BLaER1 (cell line): ENCODE measurements at regions not wholly inside any gene's neighbourhood (a gene's known extent, or its start where the extent isn't known, plus 50 kb on each side); places are given as distances from the start of the nearest gene placed in this dataset.

Source experiments
- H3K27ac ChIP-seq: shearing (Covaris generic); formaldehyde crosslinking; 2 replicates; pipeline ENCODE4 v1.8.1; 2022
- H3K27me3 ChIP-seq: shearing (Covaris generic); formaldehyde crosslinking; 2 replicates; pipeline ENCODE4 v1.8.1; 2022
- H3K36me3 ChIP-seq: shearing (Covaris generic); formaldehyde crosslinking; 2 replicates; pipeline ENCODE4 v1.8.1; 2022
- H3K4me1 ChIP-seq: shearing (Covaris generic); formaldehyde crosslinking; 2 replicates; pipeline ENCODE4 v1.8.1; 2022
- H3K4me2 ChIP-seq: shearing (Covaris generic); formaldehyde crosslinking; 2 replicates; pipeline ENCODE4 v1.8.1; 2022
- H3K4me3 ChIP-seq: shearing (Covaris generic); formaldehyde crosslinking; 2 replicates; pipeline ENCODE4 v1.8.1; 2022
- H3K9ac ChIP-seq: shearing (Covaris generic); formaldehyde crosslinking; 2 replicates; pipeline ENCODE4 v1.8.1; 2022
- H3K9me3 ChIP-seq: shearing (Covaris generic); formaldehyde crosslinking; 2 replicates; pipeline ENCODE4 v1.8.1; 2022
- H4K20me1 ChIP-seq: shearing (Covaris generic); formaldehyde crosslinking; 2 replicates; pipeline ENCODE4 v1.8.1; 2022
- Cebpa-rat ChIP-seq: shearing (Covaris generic); IDR thresholded peaks from 2 replicates; pipeline ENCODE4 v1.8.1; 2022

- Histone ChIP-seq H3K27me3 (no peaks in the 10 kb centered on the region), H3K9me3 (no peaks in the 10 kb centered on the region), H3K36me3 (no peaks in the 10 kb centered on the region), H3K9ac (no peak overlapping the region), H4K20me1 (no peaks in the 10 kb centered on the region), H3K4me3 (no peak overlapping the region), H3K4me1 (peaks cover 15% of the 10 kb centered on the region), H3K4me2 (no peak overlapping the region), H3K27ac (no peak overlapping the region)
- TF ChIP-seq Cebpa-rat = no peak
These were observed 409.3 kb upstream of the MMADHC start for GRCh38 chr2:149996901-149997300.

- no peaks in the 10 kb centered on the region for H3K27me3 ChIP-seq
- peaks cover 16% of the 10 kb centered on the region for H3K4me1 ChIP-seq
- no peak overlapping the region for H3K27ac ChIP-seq
- H3K4me2 ChIP-seq = no peak overlapping the region
- TF ChIP-seq Cebpa-rat = no peak
- H3K9ac ChIP-seq = no peak overlapping the region
- no peak overlapping the region for H3K4me3 ChIP-seq
- H4K20me1 ChIP-seq = no peaks in the 10 kb centered on the region
- no peaks in the 10 kb centered on the region for H3K9me3 ChIP-seq
- no peaks in the 10 kb centered on the region for H3K36me3 ChIP-seq
These were observed 406.6 kb upstream of the MMADHC start for GRCh38 chr2:149994057-149994728.

GRCh38 chr2:149993316-149993715, 405.7 kb upstream of the MMADHC start:
- no peak for TF ChIP-seq Cebpa-rat
- no peaks in the 10 kb centered on the region for H3K36me3 ChIP-seq
- no peak overlapping the region for H3K4me2 ChIP-seq
- no peak overlapping the region for H3K4me3 ChIP-seq
- H3K27ac ChIP-seq = no peak overlapping the region
- H3K27me3 ChIP-seq = no peaks in the 10 kb centered on the region
- H3K9me3 ChIP-seq = no peaks in the 10 kb centered on the region
- no peak overlapping the region for H3K9ac ChIP-seq
- no peaks in the 10 kb centered on the region for H4K20me1 ChIP-seq
- H3K4me1 ChIP-seq = peaks cover 16% of the 10 kb centered on the region

- no peaks in the 10 kb centered on the region for H4K20me1 ChIP-seq
- H3K9me3 ChIP-seq = no peaks in the 10 kb centered on the region
- no peak overlapping the region for H3K4me2 ChIP-seq
- no peak for TF ChIP-seq Cebpa-rat
- H3K9ac ChIP-seq = no peak overlapping the region
- no peaks in the 10 kb centered on the region for H3K36me3 ChIP-seq
- no peak overlapping the region for H3K4me3 ChIP-seq
- H3K27me3 ChIP-seq = no peaks in the 10 kb centered on the region
- H3K27ac ChIP-seq = no peak overlapping the region
- peaks cover 16% of the 10 kb centered on the region for H3K4me1 ChIP-seq
These were observed 404.0 kb upstream of the MMADHC start for GRCh38 chr2:149991576-149991975.

GRCh38 chr2:149990965-149991364, 403.4 kb upstream of the MMADHC start:
- no peaks in the 10 kb centered on the region for H3K9me3 ChIP-seq
- no peak overlapping the region for H3K27ac ChIP-seq
- H3K4me3 ChIP-seq = no peak overlapping the region
- H3K4me1 ChIP-seq = peaks cover 16% of the 10 kb centered on the region
- no peaks in the 10 kb centered on the region for H4K20me1 ChIP-seq
- no peaks in the 10 kb centered on the region for H3K36me3 ChIP-seq
- H3K27me3 ChIP-seq = no peaks in the 10 kb centered on the region
- no peak for TF ChIP-seq Cebpa-rat
- H3K4me2 ChIP-seq = no peak overlapping the region
- H3K9ac ChIP-seq = no peak overlapping the region

GRCh38 chr2:149989447-149990063, 402.0 kb upstream of the MMADHC start:
- Histone ChIP-seq H3K27me3 (no peaks in the 10 kb centered on the region), H3K4me1 (peaks cover 16% of the 10 kb centered on the region), H3K4me3 (no peak overlapping the region), H3K36me3 (no peaks in the 10 kb centered on the region), H3K4me2 (no peak overlapping the region), H4K20me1 (no peaks in the 10 kb centered on the region), H3K9me3 (no peaks in the 10 kb centered on the region), H3K9ac (no peak overlapping the region), H3K27ac (no peak overlapping the region)
- TF ChIP-seq Cebpa-rat = no peak

- Histone ChIP-seq H3K9me3 (no peaks in the 10 kb centered on the region), H3K9ac (no peak overlapping the region), H3K27me3 (no peaks in the 10 kb centered on the region), H3K4me3 (no peak overlapping the region), H3K27ac (no peak overlapping the region), H3K36me3 (no peaks in the 10 kb centered on the region), H3K4me1 (peaks cover 16% of the 10 kb centered on the region), H4K20me1 (no peaks in the 10 kb centered on the region), H3K4me2 (no peak overlapping the region)
- no peak for TF ChIP-seq Cebpa-rat
These were observed 400.8 kb upstream of the MMADHC start for GRCh38 chr2:149988361-149988760.

GRCh38 chr2:149986861-149987260, 399.3 kb upstream of the MMADHC start:
- H3K9ac ChIP-seq = no peak overlapping the region
- no peaks in the 10 kb centered on the region for H3K9me3 ChIP-seq
- no peaks in the 10 kb centered on the region for H3K36me3 ChIP-seq
- TF ChIP-seq Cebpa-rat = no peak
- H3K27ac ChIP-seq = no peak overlapping the region
- H3K4me1 ChIP-seq = peaks cover under 1% of the 10 kb centered on the region; the same call in 1 of the 2 replicates
- H3K4me2 ChIP-seq = no peak overlapping the region
- H4K20me1 ChIP-seq = no peaks in the 10 kb centered on the region
- no peaks in the 10 kb centered on the region for H3K27me3 ChIP-seq
- H3K4me3 ChIP-seq = no peak overlapping the region

- Histone ChIP-seq H3K27me3 (no peaks in the 10 kb centered on the region), H3K4me2 (no peak overlapping the region), H3K9ac (no peak overlapping the region), H3K4me3 (no peak overlapping the region), H3K4me1 (no peaks in the 10 kb centered on the region), H4K20me1 (no peaks in the 10 kb centered on the region), H3K9me3 (peaks cover 5% of the 10 kb centered on the region; the same call in 1 of the 2 replicates), H3K36me3 (no peaks in the 10 kb centered on the region), H3K27ac (no peak overlapping the region)
- no peak for TF ChIP-seq Cebpa-rat
These were observed 396.7 kb upstream of the MMADHC start for GRCh38 chr2:149984311-149984710.

- Histone ChIP-seq H3K36me3 (no peaks in the 10 kb centered on the region), H4K20me1 (no peaks in the 10 kb centered on the region), H3K9ac (no peak overlapping the region), H3K27ac (no peak overlapping the region), H3K4me2 (no peak overlapping the region), H3K4me1 (no peaks in the 10 kb centered on the region), H3K9me3 (no peaks in the 10 kb centered on the region), H3K4me3 (no peak overlapping the region), H3K27me3 (no peaks in the 10 kb centered on the region)
- TF ChIP-seq Cebpa-rat = no peak
These were observed 384.5 kb upstream of the MMADHC start for GRCh38 chr2:149972066-149972465.
